GM18507 (cell line): ENCODE measurements at regions not wholly inside any gene's neighbourhood (a gene's known extent, or its start where the extent isn't known, plus 50 kb on each side); places are given as distances from the start of the nearest gene placed in this dataset.
"Not testable (repeated sequence)": the region's sequence is repeated elsewhere in the genome, so short reads cannot be mapped to it uniquely, and the experiment has no call there.

Experiments
- DNase-seq: peaks from one replicate; pipeline ENCODE4 v3.0.0; 2011; ENCODE audit warnings: low read depth; ENCODE audit not compliant: insufficient read length; ENCODE audit errors: extremely low spot score
- FAIRE-seq: peaks from 2 replicates; lab custom pipeline; 2011; peaks lifted over from hg19 to GRCh38; lab: Jason Lieb, UNC

- no peak for DNase-seq
- FAIRE-seq: no peak
These were observed 502.7 kb downstream of the ETNK1 start for GRCh38 chr12:23127701-23128100.

GRCh38 chr12:23128462-23128861 is 503.5 kb downstream of the ETNK1 start:
- FAIRE-seq: no peak
- DNase-seq: no peak

GRCh38 chr12:23132357-23132756 is 507.4 kb downstream of the ETNK1 start:
- FAIRE-seq: no peak

GRCh38 chr12:23133471-23133870 is 508.5 kb downstream of the ETNK1 start:
- FAIRE-seq: no peak
- DNase-seq: no peak

More at GRCh38 chr12:23132357-23132756, 507.4 kb downstream of the ETNK1 start:
- DNase-seq: no peak

GRCh38 chr12:23139026-23139425 is 514.1 kb downstream of the ETNK1 start:
- no peak for DNase-seq
- no peak for FAIRE-seq

- FAIRE-seq (no peak), DNase-seq (no peak)
These were observed 515.7 kb downstream of the ETNK1 start for GRCh38 chr12:23140710-23141109.

GRCh38 chr12:23141335-23141734 is 516.4 kb downstream of the ETNK1 start:
- DNase-seq (no peak), FAIRE-seq (no peak)

- FAIRE-seq, DNase-seq: not testable (repeated sequence)
These were observed 521.1 kb downstream of the ETNK1 start for GRCh38 chr12:23146070-23146469.

- no peak for DNase-seq
- no peak for FAIRE-seq
These were observed 543.5 kb downstream of the ETNK1 start for GRCh38 chr12:23168459-23168858.

- FAIRE-seq (no peak), DNase-seq (no peak)
These were observed 544.2 kb downstream of the ETNK1 start for GRCh38 chr12:23169012-23169695.

GRCh38 chr12:23169696-23170013 is 544.7 kb downstream of the ETNK1 start:
- DNase-seq: no peak
- FAIRE-seq: no peak

GRCh38 chr12:23174917-23175316 is 549.9 kb downstream of the ETNK1 start:
- no peak for FAIRE-seq
- DNase-seq: no peak

- no peak for FAIRE-seq
- DNase-seq: no peak
These were observed 560.4 kb downstream of the ETNK1 start for GRCh38 chr12:23185346-23185745.

- DNase-seq: no peak
- FAIRE-seq: no peak
These were observed 562.0 kb downstream of the ETNK1 start for GRCh38 chr12:23186950-23187349.

GRCh38 chr12:23193552-23193951 is 568.6 kb downstream of the ETNK1 start:
- DNase-seq (no peak), FAIRE-seq (no peak)

GRCh38 chr12:23197266-23197665 is 572.3 kb downstream of the ETNK1 start:
- FAIRE-seq: no peak
- DNase-seq: no peak

- FAIRE-seq: no peak
- DNase-seq: no peak
These were observed 577.8 kb downstream of the ETNK1 start for GRCh38 chr12:23202728-23203127.

GRCh38 chr12:23204933-23205778 is 580.2 kb downstream of the ETNK1 start:
- DNase-seq (peak; percentile 20), FAIRE-seq (peak; percentile 90)

GRCh38 chr12:23209793-23210192 is 584.8 kb downstream of the ETNK1 start:
- DNase-seq: no peak
- no peak for FAIRE-seq

GRCh38 chr12:23210573-23210972 is 585.6 kb downstream of the ETNK1 start:
- FAIRE-seq (no peak), DNase-seq (no peak)
